ENCODE measurements at regions not wholly inside any gene's neighbourhood (a gene's known extent, or its start where the extent isn't known, plus 50 kb on each side); places are given as distances from the start of the nearest gene placed in this dataset.

- ChIA-PET POLR2A (ENCODE audit: low non-redundant PET) (no interaction called here), CTCF (no interaction called here)
- H3K4me3 ChIP-seq (ENCODE audit: low read depth, low read length, poor library complexity, severe bottlenecking) = no peak overlapping the region
- H3K27me3 ChIP-seq (replicated peaks; ENCODE audit: insufficient read depth, low read depth, low read length, poor library complexity) = no peaks in the 10 kb centered on the region
- TF ChIP-seq CTCF (conservative IDR thresholded peaks at IDR 0.05; ENCODE audit: low read depth, low read length) (no peak), EZH2 (IDR thresholded peaks at IDR 0.05; ENCODE audit: borderline replicate concordance, low read depth, low read length, poor library complexity, severe bottlenecking) (no peak)
- DNase-seq (ENCODE audit: low spot score) = no peak
- no TSS peak for BruUV-seq (replicated peaks)
- H3K9me3 ChIP-seq (ENCODE audit: low read depth, low read length, poor library complexity, severe bottlenecking) = no peaks in the 10 kb centered on the region
- intact Hi-C loops (cut with micrococcal nuclease; ENCODE audit: unreplicated experiment) = no loop called here
- no peaks in the 10 kb centered on the region for H3K4me1 ChIP-seq (ENCODE audit: insufficient read depth, low read length, poor library complexity, severe bottlenecking)
- H3K36me3 ChIP-seq (ENCODE audit: insufficient read depth, low read length, poor library complexity, severe bottlenecking) = no peaks in the 10 kb centered on the region
- no peak overlapping the region for H3K27ac ChIP-seq (ENCODE audit: low read depth, low read length, poor library complexity, severe bottlenecking)
Measured at GRCh38 chr1:232273011-232273410, 356.9 kb downstream of the SIPA1L2 start.

- ChIA-PET POLR2A (ENCODE audit: low non-redundant PET) (no interaction called here), CTCF (no interaction called here)
- H3K36me3 ChIP-seq (ENCODE audit: insufficient read depth, low read length, poor library complexity, severe bottlenecking) = no peaks in the 10 kb centered on the region
- no peak for DNase-seq (ENCODE audit: low spot score)
- H3K9me3 ChIP-seq (ENCODE audit: low read depth, low read length, poor library complexity, severe bottlenecking) = no peaks in the 10 kb centered on the region
- H3K4me3 ChIP-seq (ENCODE audit: low read depth, low read length, poor library complexity, severe bottlenecking) = no peak overlapping the region
- TF ChIP-seq EZH2 (IDR thresholded peaks at IDR 0.05; ENCODE audit: borderline replicate concordance, low read depth, low read length, poor library complexity, severe bottlenecking) = no peak
- TF ChIP-seq CTCF (conservative IDR thresholded peaks at IDR 0.05; ENCODE audit: low read depth, low read length) = no peak
- no peak overlapping the region for H3K27ac ChIP-seq (ENCODE audit: low read depth, low read length, poor library complexity, severe bottlenecking)
- no peaks in the 10 kb centered on the region for H3K4me1 ChIP-seq (ENCODE audit: insufficient read depth, low read length, poor library complexity, severe bottlenecking)
- H3K27me3 ChIP-seq (replicated peaks; ENCODE audit: insufficient read depth, low read depth, low read length, poor library complexity) = no peaks in the 10 kb centered on the region
- BruUV-seq (replicated peaks) = no TSS peak
- intact Hi-C loops (cut with micrococcal nuclease; ENCODE audit: unreplicated experiment) = no loop called here
Measured at GRCh38 chr1:232271991-232272589, 357.8 kb downstream of the SIPA1L2 start.

- no peaks in the 10 kb centered on the region for H3K4me1 ChIP-seq (ENCODE audit: insufficient read depth, low read length, poor library complexity, severe bottlenecking)
- H3K27me3 ChIP-seq (replicated peaks; ENCODE audit: insufficient read depth, low read depth, low read length, poor library complexity) = no peaks in the 10 kb centered on the region
- ChIA-PET POLR2A (ENCODE audit: low non-redundant PET) (no interaction called here), CTCF (no interaction called here)
- intact Hi-C loops (cut with micrococcal nuclease; ENCODE audit: unreplicated experiment) = no loop called here
- H3K27ac ChIP-seq (ENCODE audit: low read depth, low read length, poor library complexity, severe bottlenecking) = no peak overlapping the region
- TF ChIP-seq CTCF (conservative IDR thresholded peaks at IDR 0.05; ENCODE audit: low read depth, low read length) (no peak), EZH2 (IDR thresholded peaks at IDR 0.05; ENCODE audit: borderline replicate concordance, low read depth, low read length, poor library complexity, severe bottlenecking) (no peak)
- DNase-seq (ENCODE audit: low spot score) = no peak
- BruUV-seq (replicated peaks) = no TSS peak
- no peak overlapping the region for H3K4me3 ChIP-seq (ENCODE audit: low read depth, low read length, poor library complexity, severe bottlenecking)
- no peaks in the 10 kb centered on the region for H3K9me3 ChIP-seq (ENCODE audit: low read depth, low read length, poor library complexity, severe bottlenecking)
- no peaks in the 10 kb centered on the region for H3K36me3 ChIP-seq (ENCODE audit: insufficient read depth, low read length, poor library complexity, severe bottlenecking)
Measured at GRCh38 chr1:232271299-232271698, 358.6 kb downstream of the SIPA1L2 start.
